H1 (cell line): ENCODE measurements at regions not wholly inside any gene's neighbourhood (a gene's known extent, or its start where the extent isn't known, plus 50 kb on each side); places are given as distances from the start of the nearest gene placed in this dataset.

Experiments
- KDM1A ChIP-seq: fragments of 200-600, 300-600 bp; sonication (generic); IDR thresholded peaks from 2 replicates; pipeline ENCODE4 v1.7.1; 2016; ENCODE audit warnings: mild to moderate bottlenecking, low read length, borderline replicate concordance
- SP1 ChIP-seq: IDR thresholded peaks from 2 replicates; pipeline ENCODE4 v1.6.1; 2011; ENCODE audit warnings: low read depth, low read length
- SP2 ChIP-seq: IDR thresholded peaks from 2 replicates; pipeline ENCODE4 v1.6.1; 2012; ENCODE audit warnings: mild to moderate bottlenecking, low read length, inconsistent platforms
- TAF1 ChIP-seq: IDR thresholded peaks from 2 replicates; pipeline ENCODE4 v1.6.1; 2011; ENCODE audit warnings: mild to moderate bottlenecking, low read depth, low read length
- TF ChIP-seq, protein P1 (sequence below), 3 experiments: IDR thresholded peaks; 1 replicate in 2 of 3; 2 replicates in 1 of 3; pipeline versions ENCODE4 v1.5.1 to v1.6.1; 2011; ENCODE audit warnings: low read length in 3 of 3, mild to moderate bottlenecking in 3 of 3, inconsistent platforms in 2 of 3, low read depth in 1 of 3, moderate library complexity in 1 of 3; ENCODE audit not compliant: insufficient read depth in 1 of 3; ENCODE audit errors: control extremely low read depth in 1 of 3

- TF ChIP-seq KDM1A = no peak
- TF ChIP-seq, protein P1, sequence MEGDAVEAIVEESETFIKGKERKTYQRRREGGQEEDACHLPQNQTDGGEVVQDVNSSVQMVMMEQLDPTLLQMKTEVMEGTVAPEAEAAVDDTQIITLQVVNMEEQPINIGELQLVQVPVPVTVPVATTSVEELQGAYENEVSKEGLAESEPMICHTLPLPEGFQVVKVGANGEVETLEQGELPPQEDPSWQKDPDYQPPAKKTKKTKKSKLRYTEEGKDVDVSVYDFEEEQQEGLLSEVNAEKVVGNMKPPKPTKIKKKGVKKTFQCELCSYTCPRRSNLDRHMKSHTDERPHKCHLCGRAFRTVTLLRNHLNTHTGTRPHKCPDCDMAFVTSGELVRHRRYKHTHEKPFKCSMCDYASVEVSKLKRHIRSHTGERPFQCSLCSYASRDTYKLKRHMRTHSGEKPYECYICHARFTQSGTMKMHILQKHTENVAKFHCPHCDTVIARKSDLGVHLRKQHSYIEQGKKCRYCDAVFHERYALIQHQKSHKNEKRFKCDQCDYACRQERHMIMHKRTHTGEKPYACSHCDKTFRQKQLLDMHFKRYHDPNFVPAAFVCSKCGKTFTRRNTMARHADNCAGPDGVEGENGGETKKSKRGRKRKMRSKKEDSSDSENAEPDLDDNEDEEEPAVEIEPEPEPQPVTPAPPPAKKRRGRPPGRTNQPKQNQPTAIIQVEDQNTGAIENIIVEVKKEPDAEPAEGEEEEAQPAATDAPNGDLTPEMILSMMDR (IDR thresholded peaks at IDR 0.05; ENCODE audit: control extremely low read depth in 1 of 3, insufficient read depth in 1 of 3, low read depth in 1 of 3, low read length in 3 of 3) = no peak
- TF ChIP-seq TAF1 = no peak
- TF ChIP-seq SP1 = no peak
- TF ChIP-seq SP2 = no peak
Observed at GRCh38 chr20:17043323-17043722, 183.5 kb upstream of the PCSK2 start.
